ENCODE measurements at regions not wholly inside any gene's neighbourhood (a gene's known extent, or its start where the extent isn't known, plus 50 kb on each side); places are given as distances from the start of the nearest gene placed in this dataset.

DNA sequence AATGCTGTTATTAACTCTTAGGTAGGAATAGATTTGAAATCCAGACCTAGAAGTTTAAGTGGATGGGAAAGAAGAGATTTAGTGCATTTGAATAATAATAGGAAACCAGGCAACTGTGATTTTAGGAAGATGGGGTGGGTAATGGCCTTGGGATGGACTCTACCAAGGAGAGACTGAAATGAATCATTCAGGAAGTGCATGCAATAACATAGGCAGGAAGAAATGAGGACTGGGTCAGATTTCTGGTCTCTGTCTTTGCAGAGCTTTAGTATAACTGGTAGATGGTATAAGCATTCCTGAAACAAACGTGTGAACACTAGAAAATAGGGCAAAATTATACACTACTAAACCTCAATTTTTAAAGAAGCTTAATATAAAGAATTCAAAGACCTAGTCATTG is 274.4 kb upstream of the CLINT1 start:
- no peak overlapping the region for H3K4me2 ChIP-seq (ENCODE audit: low read depth, low read length)
- H3K9ac ChIP-seq (ENCODE audit: low read length), result no peak overlapping the region
- no peaks in the 10 kb centered on the region for H3K79me2 ChIP-seq (ENCODE audit: low read length)
- no peaks in the 10 kb centered on the region for H3F3A ChIP-seq (ENCODE audit: insufficient read depth, low read length)
- no peak overlapping the region for H2AFZ ChIP-seq (ENCODE audit: low read length)
- no peak for DNase-seq
- H4K20me1 ChIP-seq (ENCODE audit: insufficient read depth, low read length), result no peaks in the 10 kb centered on the region
- no peaks in the 10 kb centered on the region for H3K9me3 ChIP-seq (replicated peaks; ENCODE audit: insufficient read depth, low read length)
- no peak for TF ChIP-seq EZH2phosphoT487 (IDR thresholded peaks at IDR 0.05; ENCODE audit: low read length)
- TF ChIP-seq EZH2 (optimal IDR thresholded peaks at IDR 0.05; ENCODE audit: low read depth, low read length), result no peak
- TF ChIP-seq, protein P1, sequence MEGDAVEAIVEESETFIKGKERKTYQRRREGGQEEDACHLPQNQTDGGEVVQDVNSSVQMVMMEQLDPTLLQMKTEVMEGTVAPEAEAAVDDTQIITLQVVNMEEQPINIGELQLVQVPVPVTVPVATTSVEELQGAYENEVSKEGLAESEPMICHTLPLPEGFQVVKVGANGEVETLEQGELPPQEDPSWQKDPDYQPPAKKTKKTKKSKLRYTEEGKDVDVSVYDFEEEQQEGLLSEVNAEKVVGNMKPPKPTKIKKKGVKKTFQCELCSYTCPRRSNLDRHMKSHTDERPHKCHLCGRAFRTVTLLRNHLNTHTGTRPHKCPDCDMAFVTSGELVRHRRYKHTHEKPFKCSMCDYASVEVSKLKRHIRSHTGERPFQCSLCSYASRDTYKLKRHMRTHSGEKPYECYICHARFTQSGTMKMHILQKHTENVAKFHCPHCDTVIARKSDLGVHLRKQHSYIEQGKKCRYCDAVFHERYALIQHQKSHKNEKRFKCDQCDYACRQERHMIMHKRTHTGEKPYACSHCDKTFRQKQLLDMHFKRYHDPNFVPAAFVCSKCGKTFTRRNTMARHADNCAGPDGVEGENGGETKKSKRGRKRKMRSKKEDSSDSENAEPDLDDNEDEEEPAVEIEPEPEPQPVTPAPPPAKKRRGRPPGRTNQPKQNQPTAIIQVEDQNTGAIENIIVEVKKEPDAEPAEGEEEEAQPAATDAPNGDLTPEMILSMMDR (IDR thresholded peaks at IDR 0.05; ENCODE audit: low read length), result no peak
- H3K4me1 ChIP-seq (ENCODE audit: low read length), result no peaks in the 10 kb centered on the region
- no peak overlapping the region for H3K4me3 ChIP-seq (ENCODE audit: low read length)
- H3K9me2 ChIP-seq (replicated peaks; ENCODE audit: insufficient read depth, low read length), result no peaks in the 10 kb centered on the region
- H3K27me3 ChIP-seq (replicated peaks; ENCODE audit: insufficient read depth, low read length), result no peaks in the 10 kb centered on the region
- H3K27ac ChIP-seq (ENCODE audit: low read length), result no peak overlapping the region
- H3K36me3 ChIP-seq (replicated peaks; ENCODE audit: insufficient read depth, low read length), result no peaks in the 10 kb centered on the region

DNA sequence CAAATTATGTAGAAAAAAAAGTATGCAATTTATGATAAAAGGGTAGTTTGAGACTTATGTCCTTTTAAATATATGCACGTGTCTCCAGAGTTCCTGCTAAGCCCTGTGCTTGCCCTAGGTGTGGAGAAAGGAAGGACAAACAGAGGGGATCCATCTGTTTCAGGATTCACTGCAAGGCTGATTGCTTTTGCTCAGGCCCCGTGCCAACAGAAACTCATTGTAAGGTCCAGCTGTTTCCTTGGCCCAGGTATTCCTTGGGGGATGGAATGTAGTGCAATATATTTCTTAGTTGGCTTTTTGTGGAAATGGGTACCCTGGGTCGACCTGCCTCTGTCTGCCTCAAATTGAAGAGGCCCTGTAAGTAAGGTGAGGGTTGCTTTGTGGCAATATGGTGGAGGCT is 268.6 kb upstream of the CLINT1 start:
- Histone ChIP-seq H3K9ac (ENCODE audit: low read length) (no peak overlapping the region), H3K4me2 (ENCODE audit: low read depth, low read length) (no peak overlapping the region), H3F3A (ENCODE audit: insufficient read depth, low read length) (peaks cover 16% of the 10 kb centered on the region; the same call in 1 of the 2 replicates), H3K27me3 (replicated peaks; ENCODE audit: insufficient read depth, low read length) (no peaks in the 10 kb centered on the region), H3K9me3 (replicated peaks; ENCODE audit: insufficient read depth, low read length) (no peaks in the 10 kb centered on the region), H3K4me3 (ENCODE audit: low read length) (no peak overlapping the region), H4K20me1 (ENCODE audit: insufficient read depth, low read length) (no peaks in the 10 kb centered on the region), H3K4me1 (ENCODE audit: low read length) (peaks cover 29% of the 10 kb centered on the region), H2AFZ (ENCODE audit: low read length) (no peak overlapping the region), H3K9me2 (replicated peaks; ENCODE audit: insufficient read depth, low read length) (no peaks in the 10 kb centered on the region), H3K36me3 (replicated peaks; ENCODE audit: insufficient read depth, low read length) (no peaks in the 10 kb centered on the region), H3K79me2 (ENCODE audit: low read length) (no peaks in the 10 kb centered on the region), H3K27ac (ENCODE audit: low read length) (no peak overlapping the region)
- DNase-seq, result no peak
- no peak for TF ChIP-seq EZH2 (optimal IDR thresholded peaks at IDR 0.05; ENCODE audit: low read depth, low read length)
- TF ChIP-seq EZH2phosphoT487 (IDR thresholded peaks at IDR 0.05; ENCODE audit: low read length), result no peak
- TF ChIP-seq, protein P1 (IDR thresholded peaks at IDR 0.05; ENCODE audit: low read length), result no peak

DNA sequence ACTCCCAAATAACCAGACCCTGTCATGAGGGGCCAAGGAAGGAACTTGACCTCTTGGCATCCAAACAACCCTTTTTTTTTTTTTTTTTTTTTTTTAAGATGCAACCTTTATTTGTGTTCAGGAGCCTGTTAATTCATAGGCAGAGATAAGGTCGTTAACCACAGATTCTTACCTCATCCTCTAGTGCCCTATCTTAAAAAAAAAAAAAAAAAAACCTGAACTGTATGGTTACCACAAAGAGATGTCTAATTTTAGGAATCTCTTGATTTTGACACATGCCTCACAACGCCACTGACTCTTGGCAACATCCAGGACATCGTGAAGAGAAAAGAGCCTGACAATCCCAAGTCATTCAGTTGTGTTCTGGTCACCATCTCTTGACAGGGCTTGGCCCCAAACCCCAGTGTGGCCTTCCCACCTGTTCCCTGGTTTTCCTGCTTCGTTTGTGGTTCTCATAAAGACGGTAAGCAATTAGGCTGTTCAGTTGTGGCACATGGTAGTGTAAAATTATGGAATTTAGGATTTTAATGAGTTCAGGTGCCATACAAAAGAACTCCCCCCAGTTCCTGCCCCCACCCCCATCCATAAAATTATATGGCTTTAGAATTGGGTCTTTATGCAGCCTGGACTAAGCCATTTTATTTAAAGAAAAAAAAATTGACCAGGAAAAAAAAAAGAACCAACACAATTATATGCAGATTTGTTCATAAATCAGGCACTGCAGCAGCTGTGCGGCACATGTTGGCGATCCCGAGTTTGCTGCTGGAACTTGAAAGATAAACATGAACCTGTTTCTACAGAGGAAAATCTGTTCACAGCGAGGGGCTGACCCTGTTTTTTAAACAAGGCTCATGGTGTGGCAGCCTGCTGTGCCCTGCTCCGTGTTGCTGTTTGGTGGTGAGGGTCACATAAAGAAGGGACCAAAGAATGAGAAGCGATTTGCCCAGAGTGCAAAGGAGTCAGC is 267.8 kb upstream of the CLINT1 start:
- Histone ChIP-seq H3K27ac (ENCODE audit: low read length) (no peak overlapping the region), H3K9me2 (replicated peaks; ENCODE audit: insufficient read depth, low read length) (no peaks in the 10 kb centered on the region), H3K4me1 (ENCODE audit: low read length) (peaks cover 33% of the 10 kb centered on the region), H3K9me3 (replicated peaks; ENCODE audit: insufficient read depth, low read length) (no peaks in the 10 kb centered on the region), H3K9ac (ENCODE audit: low read length) (no peak overlapping the region), H3K36me3 (replicated peaks; ENCODE audit: insufficient read depth, low read length) (no peaks in the 10 kb centered on the region), H3K27me3 (replicated peaks; ENCODE audit: insufficient read depth, low read length) (no peaks in the 10 kb centered on the region), H3K79me2 (ENCODE audit: low read length) (no peaks in the 10 kb centered on the region), H3K4me2 (ENCODE audit: low read depth, low read length) (no peak overlapping the region), H3F3A (ENCODE audit: insufficient read depth, low read length) (peaks cover 16% of the 10 kb centered on the region; the same call in 1 of the 2 replicates), H2AFZ (ENCODE audit: low read length) (no peak overlapping the region), H4K20me1 (ENCODE audit: insufficient read depth, low read length) (no peaks in the 10 kb centered on the region), H3K4me3 (ENCODE audit: low read length) (no peak overlapping the region)
- no peak for DNase-seq
- no peak for TF ChIP-seq EZH2 (optimal IDR thresholded peaks at IDR 0.05; ENCODE audit: low read depth, low read length)
- TF ChIP-seq, protein P1 (IDR thresholded peaks at IDR 0.05; ENCODE audit: low read length), result no peak
- no peak for TF ChIP-seq EZH2phosphoT487 (IDR thresholded peaks at IDR 0.05; ENCODE audit: low read length)

All from MM.1S (cell line).